HG03159 (cell line): ENCODE measurements at regions not wholly inside any gene's neighbourhood (a gene's known extent, or its start where the extent isn't known, plus 50 kb on each side); places are given as distances from the start of the nearest gene placed in this dataset.
"Not testable (repeated sequence)": the region's sequence is repeated elsewhere in the genome, so short reads cannot be mapped to it uniquely, and the experiment has no call there.

ENCODE experiments used
- ATAC-seq: cut with Tn5 transposase; IDR thresholded peaks from one replicate; pipeline ENCODE4 v1.9.1; 2021; ENCODE audit warnings: mild to moderate bottlenecking, moderate library complexity; ENCODE audit not compliant: unreplicated experiment

DNA sequence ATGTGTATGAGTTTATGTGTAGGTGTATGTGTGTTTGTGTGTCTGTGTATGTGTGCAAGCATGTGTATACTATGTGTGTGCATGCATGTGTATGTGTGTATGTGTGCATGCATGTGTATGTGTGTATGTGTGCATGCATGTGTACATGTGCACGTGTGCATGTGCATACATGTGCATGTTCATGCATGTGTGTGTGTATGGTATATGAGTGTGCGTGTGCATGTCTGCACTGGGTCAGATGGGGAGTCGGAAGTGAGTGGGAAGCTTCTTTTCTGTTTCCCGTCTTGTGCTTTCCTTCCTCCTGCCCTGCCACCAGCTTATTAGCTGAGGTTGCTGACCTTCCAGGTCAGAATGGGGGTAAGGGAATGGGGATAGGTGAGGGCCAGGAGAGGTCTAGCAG, 174.7 kb downstream of the MAP2K4 start:
- ATAC-seq: no peak

DNA sequence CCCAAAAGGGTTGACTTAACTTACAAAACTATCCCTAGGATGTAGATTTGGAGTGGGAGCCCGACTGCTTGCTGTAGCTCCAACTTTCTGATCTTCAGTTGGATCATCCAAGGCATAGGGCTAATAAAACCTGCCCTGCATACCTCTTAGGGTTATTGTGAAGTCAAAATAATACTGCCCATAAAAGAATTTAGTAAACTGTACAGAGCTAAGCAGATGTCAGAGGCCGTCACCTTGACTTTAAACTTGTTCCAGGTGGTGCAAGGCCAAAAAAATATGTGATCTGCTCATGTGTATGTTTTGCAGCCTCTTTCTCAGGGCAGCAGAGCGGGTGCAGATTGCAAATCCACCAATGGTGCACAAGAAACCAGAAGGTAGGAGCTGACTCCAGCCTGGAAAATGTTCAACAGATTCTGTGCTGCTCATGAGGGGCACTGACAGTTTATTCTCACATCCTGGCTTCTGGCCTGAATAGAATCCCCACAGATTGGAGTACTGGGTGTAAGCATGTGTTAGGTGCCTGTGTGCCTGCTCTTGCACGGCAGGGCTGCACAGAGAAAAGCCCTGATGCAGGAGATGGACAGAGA, 180.7 kb downstream of the MAP2K4 start:
- no peak for ATAC-seq

DNA sequence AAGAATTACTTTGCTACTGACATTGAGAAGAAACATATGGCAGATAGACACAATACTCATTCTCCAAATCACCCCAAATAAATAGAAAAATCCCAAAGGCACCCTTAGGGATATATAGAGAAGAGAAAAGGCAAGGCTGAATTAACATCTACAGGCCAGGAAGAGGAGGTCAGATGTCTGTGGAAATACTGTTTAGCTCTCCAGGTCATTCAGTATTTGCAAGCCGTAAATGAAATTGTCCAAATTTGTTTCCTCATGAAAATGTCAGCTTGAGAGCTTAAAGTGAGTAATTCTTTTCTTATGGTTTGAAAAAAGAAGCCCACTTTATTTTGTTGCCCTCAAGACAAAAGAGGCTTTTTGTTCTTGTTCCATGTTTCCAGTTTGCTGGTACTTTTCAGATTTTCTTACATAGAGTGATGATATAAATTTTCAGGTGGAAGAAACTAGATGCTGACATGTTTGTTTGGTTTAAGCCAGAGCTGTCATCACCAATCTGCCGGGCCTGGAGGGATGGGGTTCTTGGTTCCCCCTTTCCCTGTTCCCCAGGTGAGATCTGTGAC, 189.0 kb downstream of the MAP2K4 start:
- ATAC-seq: no peak

DNA sequence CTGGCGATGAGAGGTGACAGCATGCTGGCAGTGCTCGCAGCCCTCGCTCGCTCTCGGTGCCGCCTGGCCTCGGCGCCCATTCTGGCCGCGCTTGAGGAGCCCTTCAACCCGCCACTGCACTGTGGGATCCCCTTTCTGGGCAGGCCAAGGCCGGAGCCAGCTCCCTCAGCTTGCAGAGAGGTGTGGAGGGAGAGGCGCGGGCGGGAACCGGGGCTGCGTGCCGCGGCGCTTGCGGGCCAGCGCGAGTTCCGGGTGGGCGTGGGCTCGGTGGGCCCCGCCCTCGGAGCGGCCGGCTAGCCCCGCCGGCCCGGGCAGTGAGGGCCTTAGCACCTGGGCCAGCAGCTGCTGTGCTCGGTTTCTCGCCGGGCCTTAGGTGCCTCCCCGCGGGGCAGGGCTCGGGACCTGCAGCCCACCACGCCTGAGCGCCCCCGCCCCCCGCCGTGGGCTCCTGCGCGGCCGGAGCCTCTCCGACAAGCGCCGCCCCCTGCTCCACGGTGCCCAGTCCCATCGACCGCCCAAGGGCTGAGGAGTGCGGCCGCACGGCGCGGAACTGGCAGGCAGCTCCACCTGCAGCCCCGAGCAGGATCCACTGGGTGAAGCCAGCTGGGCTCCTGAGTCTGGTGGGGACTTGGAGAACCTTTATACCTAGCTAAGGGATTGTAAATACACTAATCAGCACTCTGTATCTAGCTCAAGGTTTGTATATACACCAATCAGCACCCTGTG, 200.2 kb downstream of the MAP2K4 start:
- ATAC-seq: not testable (repeated sequence)

DNA sequence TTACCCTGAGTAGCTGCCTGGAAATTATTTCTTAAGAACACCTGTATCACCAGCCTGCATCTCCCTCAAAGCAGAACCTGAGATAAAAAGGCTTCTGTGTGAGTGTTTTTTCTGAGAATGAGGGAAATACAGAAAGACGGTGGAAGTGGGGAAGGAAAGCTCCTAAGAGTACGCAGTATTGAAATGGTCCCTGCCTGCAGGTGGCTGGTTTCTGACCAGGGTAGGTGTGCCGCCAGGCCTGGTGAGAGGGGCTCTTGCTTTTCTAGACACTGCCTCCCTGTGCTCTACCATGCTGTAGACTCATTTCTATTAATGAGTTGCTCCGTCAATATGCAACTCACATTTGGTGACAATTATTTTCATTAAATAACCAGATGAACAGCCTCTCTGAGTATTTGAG, 201.7 kb downstream of the MAP2K4 start:
- ATAC-seq: no peak

DNA sequence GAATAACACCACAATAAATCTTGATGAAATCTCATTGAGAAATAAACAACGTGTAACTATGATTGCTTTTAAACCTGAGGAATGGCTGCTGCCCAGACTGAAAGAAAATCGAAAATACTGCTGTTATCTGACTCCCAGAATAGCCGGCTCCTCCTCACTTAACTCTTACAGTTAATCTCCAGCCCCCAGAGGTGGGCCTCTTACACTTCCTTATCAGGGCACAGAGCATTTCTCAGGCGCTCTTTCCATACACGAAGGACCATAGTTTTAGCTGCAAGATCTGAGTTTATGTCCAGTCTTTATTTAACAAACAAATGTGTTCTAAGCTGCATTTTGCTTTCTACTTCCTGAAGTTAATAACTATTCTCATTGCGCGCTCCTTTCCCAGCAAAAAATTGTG, 206.9 kb downstream of the MAP2K4 start:
- no peak for ATAC-seq

DNA sequence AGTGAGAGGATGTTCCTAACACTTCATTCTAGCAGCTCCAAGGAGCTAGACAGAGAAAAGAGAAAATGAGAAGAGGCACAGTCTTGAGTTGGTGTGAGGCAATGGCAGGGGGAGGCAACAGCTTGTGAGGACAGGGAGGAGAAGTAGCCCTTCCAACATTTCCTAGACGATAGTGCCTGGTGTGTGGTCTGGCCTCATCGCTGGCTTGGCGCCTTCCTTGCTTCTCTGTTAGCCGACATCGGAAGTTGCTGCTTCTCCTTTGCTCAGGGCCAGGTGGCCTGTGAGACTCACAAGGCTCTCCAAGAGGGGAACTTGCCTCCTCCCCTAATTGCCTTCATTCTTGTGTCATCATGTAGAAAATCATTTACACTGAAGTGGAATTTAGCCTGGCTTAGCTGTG, 208.7 kb downstream of the MAP2K4 start:
- no peak for ATAC-seq

DNA sequence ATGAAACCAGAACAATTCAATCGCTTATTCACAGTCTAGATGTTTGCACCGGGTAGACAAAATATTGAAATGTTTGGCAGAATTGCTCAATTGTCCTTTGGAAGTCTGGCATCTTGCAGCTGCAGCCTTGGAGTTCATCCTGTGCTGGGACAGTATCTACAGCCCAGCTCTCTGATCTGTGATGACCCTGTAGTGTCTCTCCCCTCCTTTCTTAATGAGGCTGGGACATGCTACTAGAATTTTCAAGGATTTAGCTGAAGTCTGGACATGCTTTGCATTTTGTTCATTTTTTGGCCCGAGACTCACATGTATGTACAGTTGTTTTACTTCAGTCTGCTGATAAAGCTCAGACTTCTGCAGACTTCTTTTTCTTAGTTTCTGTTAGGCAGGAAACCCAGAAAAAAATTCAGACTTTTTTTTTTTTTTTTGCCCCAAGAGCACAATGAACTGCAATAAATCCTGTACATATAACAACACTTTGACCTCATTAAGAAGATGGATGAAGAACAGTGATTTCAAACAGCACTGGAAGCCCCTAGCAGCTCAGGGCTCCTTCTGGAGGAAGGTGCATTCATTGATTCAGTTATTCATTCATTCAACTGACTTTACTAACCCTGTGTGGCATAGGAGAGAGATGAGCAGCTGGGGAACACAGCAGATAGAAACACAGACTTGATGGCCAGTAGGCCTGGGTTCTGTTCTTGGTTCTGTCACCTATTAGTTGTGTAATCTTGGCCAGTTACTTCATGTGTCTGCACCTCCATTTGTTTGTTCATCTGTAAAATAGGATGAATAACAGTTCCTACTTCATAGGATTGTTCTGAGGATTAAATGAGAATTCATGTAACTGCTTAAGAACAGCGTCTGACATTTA, 210.0 kb downstream of the MAP2K4 start:
- no peak for ATAC-seq

DNA sequence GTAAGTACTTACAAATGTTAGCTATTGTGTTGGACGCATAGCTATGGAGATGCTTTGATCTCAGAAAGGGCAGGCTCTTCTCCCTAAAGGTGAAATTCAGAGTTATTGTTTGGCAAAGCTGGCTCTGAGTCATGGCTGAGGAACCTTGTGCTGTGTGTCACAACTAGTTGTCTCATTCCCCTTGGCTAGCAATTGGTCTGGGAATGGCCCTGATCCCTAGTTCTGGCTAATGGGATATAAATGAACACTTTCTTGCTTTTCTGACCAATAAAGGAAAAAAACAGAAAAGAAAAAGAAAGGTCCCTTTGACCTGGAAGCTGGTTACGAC, 210.6 kb downstream of the MAP2K4 start:
- no peak for ATAC-seq

DNA sequence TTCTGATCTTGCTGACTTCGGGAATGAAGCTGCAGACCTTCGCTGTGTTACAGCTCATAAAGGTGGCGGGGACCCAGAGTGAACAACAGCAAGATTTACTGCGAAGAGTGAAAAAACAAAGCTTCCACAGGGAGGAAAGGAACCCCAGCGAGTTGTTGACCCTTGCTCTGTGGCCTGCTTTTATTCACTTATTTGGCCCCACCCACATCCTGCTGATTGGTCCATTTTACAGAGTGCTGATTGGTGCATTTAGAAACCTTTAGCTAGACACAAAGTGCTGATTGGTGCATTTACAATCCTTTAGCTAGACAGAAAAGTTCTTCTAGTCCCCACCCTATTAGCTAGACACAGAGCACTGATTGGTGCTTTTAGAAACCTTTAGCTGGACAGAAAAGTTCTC, 218.3 kb downstream of the MAP2K4 start:
- not testable (repeated sequence) for ATAC-seq

DNA sequence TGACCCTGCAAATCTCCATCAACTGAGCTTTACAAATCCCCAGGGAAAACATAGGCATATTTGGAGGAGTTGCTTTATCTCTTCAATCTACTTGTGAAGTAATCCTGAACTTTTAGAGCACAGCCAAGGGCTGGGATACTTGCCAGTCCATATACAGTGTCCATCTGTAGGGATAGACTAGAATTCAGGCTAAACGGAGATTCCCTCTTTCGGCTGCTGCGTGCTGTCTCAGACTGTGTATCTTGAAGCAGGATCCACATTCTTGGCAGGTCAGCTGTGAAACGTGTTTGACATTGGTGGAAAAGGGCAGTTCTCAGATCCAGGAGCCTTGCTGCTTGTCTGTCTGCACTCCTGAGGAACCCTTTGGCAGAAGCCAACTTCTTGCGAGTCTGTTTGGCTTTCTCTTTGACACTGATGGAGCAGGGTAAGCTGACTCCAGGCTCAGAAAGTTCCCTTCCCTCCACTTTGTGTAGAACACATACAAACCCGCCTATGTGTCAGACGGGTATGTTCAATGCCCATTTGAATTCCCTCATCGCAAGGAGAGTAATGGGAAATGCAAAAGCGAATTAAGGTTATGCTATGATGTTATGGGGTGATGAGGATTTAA, 221.8 kb downstream of the MAP2K4 start:
- no peak for ATAC-seq

DNA sequence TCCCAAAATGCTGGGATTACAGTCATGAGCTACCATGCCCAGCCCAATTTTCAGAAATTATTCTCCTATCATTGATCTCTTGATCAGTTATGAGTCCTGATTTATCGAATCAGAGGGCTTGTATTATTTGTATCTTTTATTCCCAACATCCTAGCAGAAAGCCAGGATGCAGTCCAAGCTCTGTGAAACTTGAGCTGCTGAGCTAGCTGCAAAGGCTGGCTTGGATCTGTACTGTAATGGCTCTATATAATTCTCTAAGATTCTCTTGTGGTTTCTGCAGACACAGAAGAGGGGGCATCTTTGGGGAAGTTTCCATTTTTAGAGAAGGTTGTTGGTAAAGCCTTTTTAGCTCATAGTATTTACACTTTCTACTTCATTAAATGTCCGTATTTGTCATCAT, 227.1 kb downstream of the MAP2K4 start:
- no peak for ATAC-seq

DNA sequence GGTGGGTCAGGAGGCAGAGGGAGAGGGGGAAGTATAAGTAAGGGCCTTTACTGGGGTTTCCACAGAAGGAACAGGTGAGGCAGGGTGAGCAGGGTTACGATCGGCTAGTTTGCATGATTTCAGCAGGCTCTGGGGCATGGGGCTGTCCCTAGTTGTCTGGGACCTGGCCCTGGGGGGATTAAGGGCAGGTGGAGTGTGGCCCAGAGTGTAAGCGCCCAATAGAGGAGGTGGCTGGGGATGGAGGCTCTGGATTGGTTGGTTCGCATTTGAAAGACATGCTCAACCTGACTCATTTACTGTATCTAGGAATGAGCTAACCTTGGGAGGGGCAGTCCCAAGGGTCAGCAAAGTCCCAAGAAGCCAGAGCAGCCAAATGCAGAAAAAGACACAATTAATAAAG, 230.3 kb downstream of the MAP2K4 start:
- ATAC-seq: no peak

DNA sequence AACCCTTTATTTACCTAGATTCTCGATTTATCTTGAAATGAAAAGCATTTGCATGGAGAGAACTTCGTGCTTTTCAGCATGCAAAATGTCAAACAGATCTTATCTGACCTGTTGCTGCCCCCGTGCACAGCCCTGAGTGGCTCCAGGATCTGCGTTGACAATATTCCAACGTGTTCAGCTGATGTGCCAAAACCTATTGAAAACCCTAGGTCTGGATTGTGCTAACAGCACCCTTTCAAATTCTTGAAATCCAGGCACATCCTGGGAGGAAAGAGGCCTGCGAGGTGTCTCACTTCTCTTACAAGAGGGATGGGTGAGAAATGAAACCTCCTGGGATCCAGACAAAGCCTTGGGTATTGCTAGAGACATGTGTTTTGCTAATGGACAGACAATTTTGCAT, 231.8 kb downstream of the MAP2K4 start:
- no peak for ATAC-seq

DNA sequence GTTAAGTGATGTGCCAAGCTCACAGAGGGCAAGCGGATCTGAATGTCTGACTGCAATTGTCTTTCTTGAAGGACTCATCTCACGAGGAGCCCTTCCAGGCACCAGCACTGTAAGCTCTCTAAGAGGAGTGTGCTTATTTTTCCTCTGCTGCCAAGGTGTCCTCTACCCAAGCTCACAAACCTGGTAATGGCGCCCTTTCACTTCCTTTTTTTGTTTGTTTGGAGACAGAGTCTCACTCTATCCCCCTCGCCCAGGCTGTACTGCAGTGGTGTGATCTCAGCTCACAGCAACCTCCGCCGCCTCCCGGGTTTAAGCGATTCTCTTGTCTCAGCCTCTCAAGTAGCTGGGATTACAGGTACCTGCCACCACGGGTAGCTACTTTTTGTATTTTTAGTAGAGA, 233.8 kb downstream of the MAP2K4 start:
- ATAC-seq: no peak

DNA sequence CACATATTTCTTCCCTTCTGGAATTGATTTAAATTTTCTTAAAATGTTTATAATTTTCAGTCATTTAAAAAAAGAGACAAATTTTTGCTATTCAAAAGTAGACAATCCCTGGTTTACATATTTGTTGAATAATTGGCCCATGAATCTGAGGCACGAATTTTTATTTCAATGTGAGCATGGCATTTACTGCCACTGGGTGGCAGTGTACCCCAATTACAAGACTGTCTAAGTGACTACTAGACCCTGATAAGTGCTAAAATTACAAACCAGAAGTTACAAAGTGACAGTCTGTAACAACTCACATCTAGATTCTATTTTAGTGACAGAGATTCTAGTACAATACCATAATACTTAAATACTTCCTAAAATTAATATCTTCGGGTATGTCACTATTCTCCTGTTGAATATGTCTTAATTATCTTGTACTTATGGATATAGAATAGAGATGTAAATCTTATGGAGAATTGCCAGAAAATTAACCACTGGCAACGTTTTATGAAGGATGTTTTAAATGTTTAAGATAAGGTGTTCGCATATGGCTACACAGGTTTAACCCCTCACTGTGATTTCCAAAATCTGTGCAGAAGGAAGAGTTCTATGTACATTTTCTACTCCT, 235.8 kb downstream of the MAP2K4 start:
- ATAC-seq: peak; percentile 60

DNA sequence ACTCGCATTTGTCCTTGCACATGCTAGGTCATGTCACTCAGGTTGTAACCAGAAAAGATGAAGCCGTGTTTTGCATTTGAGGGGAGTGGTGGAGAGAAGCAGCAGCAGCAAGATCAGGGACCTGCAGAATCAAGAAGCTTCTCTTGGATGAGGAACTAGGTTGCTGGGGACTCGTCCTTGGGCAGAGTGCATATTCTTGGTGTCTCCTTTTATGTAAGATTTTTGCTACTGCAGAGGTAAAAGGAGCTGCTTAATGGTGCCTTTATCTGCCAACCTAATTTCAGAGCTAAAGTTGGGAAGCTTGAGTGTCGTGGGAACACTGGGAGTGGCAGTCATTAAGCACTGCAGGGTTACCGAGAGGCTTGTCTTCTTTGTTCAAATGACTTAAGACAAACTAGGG, 236.5 kb downstream of the MAP2K4 start:
- no peak for ATAC-seq

DNA sequence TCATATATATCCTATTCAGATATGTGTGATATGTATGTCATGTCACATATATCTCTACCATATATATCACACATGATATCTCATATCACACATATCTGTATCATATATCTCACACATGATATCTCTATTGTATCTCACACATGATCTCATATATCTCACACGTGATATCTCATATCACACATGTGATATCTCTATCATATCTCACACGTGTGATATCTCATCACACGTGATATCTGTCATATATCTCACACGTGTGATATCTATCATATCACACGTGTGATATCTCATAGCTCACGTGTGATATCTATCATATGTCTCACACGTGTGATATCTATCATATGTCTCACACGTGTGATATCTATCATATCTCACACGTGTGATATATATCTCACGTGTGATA, 240.7 kb downstream of the MAP2K4 start:
- no peak for ATAC-seq

DNA sequence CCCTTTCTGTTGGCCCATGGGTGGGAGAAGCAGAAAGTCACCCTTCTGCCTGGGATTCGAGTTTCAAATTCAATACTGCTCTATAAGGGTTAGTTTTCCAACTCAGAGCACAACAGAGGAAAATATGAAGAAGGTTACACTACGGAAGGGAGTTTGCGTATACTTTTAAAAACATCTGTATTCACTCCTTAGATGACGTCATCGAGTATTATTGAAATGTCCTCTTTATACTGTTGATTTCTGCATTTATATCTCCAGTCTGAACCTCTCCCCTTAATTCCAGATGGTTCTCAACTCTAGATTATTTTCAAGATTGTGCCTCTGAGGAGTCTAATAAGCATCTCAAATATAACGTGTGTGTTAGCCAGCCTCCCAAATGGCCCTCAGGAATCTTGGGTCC, 249.1 kb downstream of the MAP2K4 start:
- no peak for ATAC-seq

DNA sequence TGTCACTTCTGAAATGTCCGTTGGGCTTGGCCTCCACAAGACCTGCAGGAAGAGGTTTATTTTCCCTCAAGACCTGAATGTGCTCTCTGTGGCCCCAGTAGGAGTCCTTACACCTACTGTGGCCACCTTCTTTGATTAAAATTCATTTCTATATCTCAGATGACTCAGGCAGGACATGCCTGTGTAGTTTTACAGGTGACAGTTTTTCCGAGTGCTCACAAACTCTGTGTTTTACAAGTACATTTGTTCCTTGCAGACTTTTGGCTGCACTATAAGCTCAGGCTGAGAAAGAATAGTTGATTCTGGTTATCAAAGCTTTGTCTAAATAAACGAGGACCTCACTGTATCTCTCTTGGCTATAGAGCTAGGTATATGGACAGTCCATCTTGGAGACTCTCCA, 257.1 kb downstream of the MAP2K4 start:
- no peak for ATAC-seq

DNA sequence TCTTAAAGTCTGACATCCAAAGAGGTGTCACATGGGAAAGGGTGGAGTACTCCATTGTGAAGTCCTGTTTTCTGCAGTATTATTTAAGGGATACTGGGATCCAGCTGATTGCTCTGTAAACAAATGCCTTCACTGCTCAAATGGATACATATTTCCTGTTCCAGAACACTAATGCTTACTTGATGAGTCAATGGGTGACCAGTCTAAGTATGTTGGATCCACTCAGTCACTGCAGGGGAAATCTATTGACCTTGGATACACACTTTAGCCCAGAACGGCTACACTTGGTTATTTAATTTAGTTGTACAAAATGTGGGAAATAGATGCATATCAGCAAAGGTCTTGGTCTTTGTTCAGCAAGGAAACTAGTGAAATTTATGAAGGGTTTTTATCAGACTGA, 261.4 kb downstream of the MAP2K4 start:
- no peak for ATAC-seq
